LNCAP (cell line): ENCODE measurements at regions not wholly inside any gene's neighbourhood (a gene's known extent, or its start where the extent isn't known, plus 50 kb on each side); places are given as distances from the start of the nearest gene placed in this dataset.

Experiments
- TF ChIP-seq, protein P1 (sequence below): fragments of 450-650 bp; IDR thresholded peaks from 2 replicates; pipeline ENCODE4 v1.5.1; 2017; ENCODE audit warnings: mild to moderate bottlenecking

DNA sequence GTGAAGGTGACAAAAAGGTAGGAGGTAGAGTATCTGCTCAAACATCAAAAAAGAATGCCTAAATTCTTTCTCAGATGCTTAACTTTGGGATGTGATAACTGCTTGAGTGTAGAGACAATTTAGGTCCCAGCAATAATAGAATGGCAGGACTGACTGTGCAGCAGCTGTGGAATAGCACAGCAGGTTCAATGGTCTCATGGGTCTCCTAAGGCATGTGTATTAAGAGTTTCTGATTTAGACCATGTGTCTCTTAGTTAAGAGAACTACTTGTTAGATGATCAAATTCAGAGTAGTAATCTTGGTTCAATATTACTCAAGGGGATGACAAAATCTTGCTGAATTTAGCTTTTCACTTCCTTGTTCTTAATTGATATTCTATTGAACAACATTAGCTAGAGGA, 72.0 kb downstream of the ALX1 start:
- TF ChIP-seq, protein P1, sequence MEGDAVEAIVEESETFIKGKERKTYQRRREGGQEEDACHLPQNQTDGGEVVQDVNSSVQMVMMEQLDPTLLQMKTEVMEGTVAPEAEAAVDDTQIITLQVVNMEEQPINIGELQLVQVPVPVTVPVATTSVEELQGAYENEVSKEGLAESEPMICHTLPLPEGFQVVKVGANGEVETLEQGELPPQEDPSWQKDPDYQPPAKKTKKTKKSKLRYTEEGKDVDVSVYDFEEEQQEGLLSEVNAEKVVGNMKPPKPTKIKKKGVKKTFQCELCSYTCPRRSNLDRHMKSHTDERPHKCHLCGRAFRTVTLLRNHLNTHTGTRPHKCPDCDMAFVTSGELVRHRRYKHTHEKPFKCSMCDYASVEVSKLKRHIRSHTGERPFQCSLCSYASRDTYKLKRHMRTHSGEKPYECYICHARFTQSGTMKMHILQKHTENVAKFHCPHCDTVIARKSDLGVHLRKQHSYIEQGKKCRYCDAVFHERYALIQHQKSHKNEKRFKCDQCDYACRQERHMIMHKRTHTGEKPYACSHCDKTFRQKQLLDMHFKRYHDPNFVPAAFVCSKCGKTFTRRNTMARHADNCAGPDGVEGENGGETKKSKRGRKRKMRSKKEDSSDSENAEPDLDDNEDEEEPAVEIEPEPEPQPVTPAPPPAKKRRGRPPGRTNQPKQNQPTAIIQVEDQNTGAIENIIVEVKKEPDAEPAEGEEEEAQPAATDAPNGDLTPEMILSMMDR, result no peak

DNA sequence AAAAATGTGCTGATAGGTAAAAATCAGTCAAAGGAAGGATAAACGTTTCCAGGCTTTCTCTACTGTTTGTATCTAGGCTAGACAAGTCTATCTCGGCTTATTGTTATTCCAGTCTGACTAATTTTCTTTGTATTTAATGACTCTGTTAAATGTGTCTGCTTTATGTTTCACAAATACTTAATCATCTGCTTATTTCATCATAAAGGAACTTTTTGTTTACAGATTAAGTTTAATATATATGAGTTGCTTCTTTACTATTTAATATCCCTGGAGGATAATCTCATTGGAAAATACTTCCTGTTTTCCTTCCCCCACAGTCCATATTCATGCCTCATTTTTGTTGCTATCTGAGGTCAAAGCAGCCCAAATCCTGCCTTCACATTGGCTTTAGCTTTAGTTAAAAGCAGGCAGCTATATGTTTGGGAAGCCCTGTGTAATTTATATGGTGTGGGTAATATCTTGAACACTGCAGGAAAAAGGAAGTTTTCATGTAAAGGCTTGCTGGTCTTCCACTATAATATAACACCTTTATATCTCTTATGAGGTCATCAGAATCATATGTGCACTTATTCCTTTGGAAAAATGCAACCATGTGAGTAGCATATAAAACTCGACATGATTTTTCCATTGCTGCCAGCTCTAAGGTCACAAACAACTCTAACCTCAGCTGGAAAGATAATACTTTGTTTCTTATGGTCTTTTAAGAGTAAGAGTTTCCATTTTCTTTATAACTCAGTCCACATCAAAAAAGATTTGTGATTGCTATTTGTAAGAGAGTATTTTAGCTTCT, 76.8 kb downstream of the ALX1 start:
- TF ChIP-seq, protein P1, result no peak

DNA sequence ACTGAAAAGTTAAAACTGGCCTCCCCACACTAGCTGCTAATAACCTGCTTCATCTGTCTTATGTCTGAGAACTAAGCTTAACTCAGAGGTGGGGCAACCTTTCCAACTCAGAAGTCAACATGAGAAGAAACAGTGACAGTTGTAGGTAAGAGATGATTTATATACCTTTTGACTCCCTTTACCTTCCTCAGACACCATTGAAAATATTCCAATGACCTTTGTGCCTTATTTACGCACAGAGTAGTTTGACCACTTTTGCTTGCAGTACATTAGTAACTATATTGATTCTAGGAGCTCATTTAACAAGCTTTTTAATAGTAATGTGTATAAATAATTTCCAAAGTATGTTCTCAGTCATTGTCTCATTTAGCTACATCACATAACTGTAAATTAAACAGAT, 77.6 kb downstream of the ALX1 start:
- TF ChIP-seq, protein P1, result no peak

DNA sequence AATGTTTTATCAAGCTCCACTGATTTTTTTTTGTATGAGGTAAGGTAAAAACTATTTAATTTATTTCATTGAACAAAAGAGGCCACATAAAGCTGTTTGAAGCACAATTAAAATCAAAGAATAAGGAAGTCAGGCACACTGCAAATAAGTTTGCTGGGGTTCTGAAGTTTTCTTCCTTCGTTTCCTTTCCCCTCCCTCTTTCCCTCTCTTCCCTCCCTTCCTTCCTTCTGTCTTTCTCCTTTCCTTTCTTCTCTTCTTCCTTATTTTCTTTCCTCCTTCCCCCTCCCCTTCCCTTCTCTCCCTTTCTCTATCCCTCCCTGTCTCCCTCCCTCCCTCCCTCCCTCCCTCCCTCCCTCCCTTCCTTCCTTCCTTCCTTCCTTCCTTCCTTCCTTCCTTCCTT, 78.7 kb downstream of the ALX1 start:
- TF ChIP-seq, protein P1, result no peak

DNA sequence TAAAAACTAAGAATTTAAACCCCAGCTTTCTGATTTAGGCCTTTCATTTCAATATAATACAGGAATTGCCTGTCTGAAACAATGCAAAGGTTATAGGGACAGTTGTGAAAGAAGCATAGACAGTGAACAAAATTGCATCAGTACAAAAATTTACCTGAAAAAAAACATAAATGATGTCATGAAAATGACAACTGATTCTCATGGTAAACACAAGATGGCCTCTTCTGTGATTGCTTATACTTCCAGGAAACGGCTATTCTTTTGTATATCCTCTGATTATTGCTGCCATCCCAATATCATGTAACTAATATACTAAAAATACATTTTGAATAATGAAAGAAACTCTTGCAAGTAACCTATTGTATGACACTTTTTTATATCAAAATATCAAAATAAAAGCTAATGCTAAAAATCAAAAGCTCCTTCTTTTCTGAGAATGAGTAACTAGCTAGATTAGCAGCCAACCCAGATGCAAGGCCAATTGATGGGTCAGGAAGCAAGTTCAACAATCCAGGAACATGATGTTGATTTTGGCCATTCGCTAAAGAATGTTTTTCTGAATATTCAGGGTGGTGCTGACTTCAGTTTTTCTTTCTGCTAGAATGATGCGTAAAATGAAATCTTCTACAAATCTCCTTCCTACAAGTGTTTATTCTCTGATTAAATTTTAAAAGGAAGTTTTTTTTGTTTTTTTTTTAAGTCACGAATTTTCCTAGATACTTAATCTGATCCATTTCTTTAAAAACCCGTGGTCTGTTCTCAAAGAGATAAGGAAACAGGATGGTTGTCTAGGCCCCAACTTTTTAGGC, 83.6 kb downstream of the ALX1 start:
- TF ChIP-seq, protein P1, result no peak

DNA sequence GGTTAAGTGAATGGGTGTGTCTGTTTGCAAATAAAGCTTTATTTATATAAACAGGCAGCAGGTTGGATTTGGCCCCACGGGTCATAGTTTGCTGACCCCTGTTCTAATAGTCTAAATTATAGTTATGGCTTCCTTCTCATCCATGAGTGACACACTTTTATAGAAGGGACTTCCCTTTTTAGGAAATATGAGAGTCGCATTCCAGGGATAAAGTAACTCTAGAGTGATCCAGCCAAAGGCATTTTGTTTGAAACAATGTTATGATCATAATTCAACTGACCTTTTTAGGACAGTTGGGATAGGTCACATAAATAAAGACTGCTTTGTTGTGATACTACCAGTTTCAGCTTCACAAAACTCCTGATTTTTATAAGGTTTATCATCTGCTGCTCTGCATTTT, 87.9 kb downstream of the ALX1 start:
- TF ChIP-seq, protein P1, result no peak

DNA sequence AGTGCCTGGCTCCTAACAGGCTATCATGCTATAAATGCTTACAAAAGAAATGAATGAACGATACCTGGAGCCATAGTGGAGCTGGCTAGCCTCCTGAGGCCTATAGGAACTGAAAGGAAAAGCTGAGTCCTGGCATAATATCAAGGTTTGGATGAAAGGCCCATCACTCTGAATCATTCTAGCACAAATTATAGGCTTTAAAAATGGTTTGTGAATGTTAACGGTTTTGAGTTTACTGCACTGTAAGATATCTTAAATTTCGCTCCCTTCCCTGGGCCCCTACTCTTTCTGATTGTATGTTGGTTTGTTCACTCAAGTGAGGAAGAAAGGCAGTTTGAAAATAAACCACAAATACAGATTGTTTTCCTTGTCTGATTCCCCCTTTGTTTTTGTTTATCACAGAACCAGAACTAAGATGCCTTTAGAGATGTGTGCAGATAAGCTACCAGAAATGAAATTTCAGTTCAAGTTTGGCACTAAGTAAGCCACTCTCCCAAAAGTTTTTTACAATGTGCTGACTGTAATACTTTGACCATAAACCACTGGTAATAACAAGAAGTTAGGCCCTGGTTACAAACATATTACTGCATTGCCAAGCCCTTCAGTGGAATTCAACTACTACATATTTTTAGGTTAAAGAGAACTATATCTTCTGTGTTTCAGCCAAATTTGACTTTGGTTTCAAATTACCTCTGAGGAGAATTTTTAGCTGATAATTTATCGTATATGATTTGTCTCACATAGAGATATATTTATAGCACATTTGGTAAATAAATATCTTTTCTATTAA, 89.5 kb downstream of the ALX1 start:
- TF ChIP-seq, protein P1, result no peak
